ENCODE measurements at regions not wholly inside any gene's neighbourhood (a gene's known extent, or its start where the extent isn't known, plus 50 kb on each side); places are given as distances from the start of the nearest gene placed in this dataset.
A peak's percentile ranks its signal among the peaks of the same experiment; 100 is the strongest.
"Not testable (repeated sequence)": the region's sequence is repeated elsewhere in the genome, so short reads cannot be mapped to it uniquely, and the experiment has no call there.

DNA sequence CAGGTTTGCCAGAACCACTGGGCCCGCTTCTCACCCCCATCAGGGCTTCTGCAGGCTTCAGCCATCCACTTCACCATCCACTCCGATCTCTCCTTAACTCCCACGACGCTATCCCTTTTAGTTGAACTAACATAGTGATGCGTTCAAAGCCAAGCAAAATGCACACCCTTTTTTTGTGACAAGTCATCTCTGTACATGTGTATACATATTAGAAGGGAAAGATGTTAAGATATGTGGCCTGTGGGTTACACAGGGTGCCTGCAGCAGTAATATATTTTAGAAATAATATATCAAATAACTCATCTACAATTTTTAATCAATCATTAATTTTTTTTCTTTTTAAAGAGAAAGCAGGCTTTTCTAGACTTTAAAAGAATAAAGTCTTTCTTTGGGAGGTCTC is 114.6 kb downstream of the NBPF12 start:
- ChIA-PET CTCF (no interaction called here), POLR2A (no interaction called here)
- peaks cover 3% of the 10 kb centered on the region for H3K9me3 Mint-ChIP-seq
- peaks cover under 1% of the 10 kb centered on the region for H3K36me3 Mint-ChIP-seq
- intact Hi-C loops (cut with micrococcal nuclease), result no loop called here
- H3K4me3 Mint-ChIP-seq, result no peak overlapping the region
- no peak for DNase-seq
- peaks cover 2% of the 10 kb centered on the region for H3K27me3 Mint-ChIP-seq
- peaks cover 10% of the 10 kb centered on the region for H3K4me1 Mint-ChIP-seq (ENCODE audit: low read depth)
- no peak overlapping the region for H3K27ac Mint-ChIP-seq

DNA sequence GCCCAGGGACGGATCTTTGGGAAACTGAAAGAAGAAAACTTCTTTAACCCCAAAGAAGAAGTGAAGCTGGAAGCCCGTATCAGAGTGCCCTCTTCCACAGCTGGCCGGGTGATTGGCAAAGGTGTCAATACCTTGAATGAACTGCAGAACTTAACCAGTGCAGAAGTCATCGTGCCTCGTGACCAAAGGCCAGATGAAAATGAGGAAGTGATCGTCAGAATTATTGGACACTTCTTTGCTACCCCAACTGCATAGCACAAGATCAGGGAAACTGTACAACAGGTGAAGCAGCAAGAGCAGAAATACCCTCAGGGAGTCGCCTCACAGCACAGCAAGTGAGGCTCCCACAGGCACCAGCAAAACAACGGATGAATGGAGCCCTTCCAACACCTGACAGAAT is 114.0 kb downstream of the NBPF12 start:
- H3K36me3 Mint-ChIP-seq, result no peaks in the 10 kb centered on the region
- H3K9me3 Mint-ChIP-seq, result no peaks in the 10 kb centered on the region
- intact Hi-C loops (cut with micrococcal nuclease), result no loop called here
- no peak overlapping the region for H3K27ac Mint-ChIP-seq
- DNase-seq, result no peak
- H3K4me3 Mint-ChIP-seq, result no peak overlapping the region
- peaks cover 2% of the 10 kb centered on the region for H3K27me3 Mint-ChIP-seq
- CTCF ChIA-PET, result no interaction called here
- peaks cover 14% of the 10 kb centered on the region for H3K4me1 Mint-ChIP-seq (ENCODE audit: low read depth)
- POLR2A ChIA-PET, result no interaction called here

DNA sequence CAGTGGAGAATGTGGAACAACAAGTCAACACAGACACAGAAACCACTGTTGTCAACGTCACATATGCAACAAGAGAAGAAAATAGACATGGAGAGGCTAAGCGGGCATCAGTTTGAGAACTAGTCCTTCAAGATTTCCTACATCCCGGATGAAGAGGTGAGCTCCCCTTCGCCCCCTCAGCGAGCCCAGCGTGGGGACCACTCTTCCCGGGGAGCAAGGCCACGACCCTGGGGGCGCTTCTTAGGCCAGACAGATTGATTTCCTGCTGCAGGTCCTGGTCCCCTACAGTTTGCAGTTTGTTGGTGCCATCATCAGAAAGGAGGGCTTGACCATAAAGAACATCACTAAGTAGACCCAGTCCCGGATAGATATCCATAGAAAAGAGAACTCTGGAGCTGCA is 113.0 kb downstream of the NBPF12 start:
- ChIA-PET POLR2A (no interaction called here), CTCF (no interaction called here)
- no peak for DNase-seq
- H3K27me3 Mint-ChIP-seq, result peaks cover 2% of the 10 kb centered on the region
- H3K4me1 Mint-ChIP-seq (ENCODE audit: low read depth), result peaks cover 25% of the 10 kb centered on the region
- no peaks in the 10 kb centered on the region for H3K36me3 Mint-ChIP-seq
- intact Hi-C loops (cut with micrococcal nuclease), result no loop called here
- no peak overlapping the region for H3K4me3 Mint-ChIP-seq
- no peaks in the 10 kb centered on the region for H3K9me3 Mint-ChIP-seq
- H3K27ac Mint-ChIP-seq, result no peak overlapping the region

- no peaks in the 10 kb centered on the region for H3K36me3 Mint-ChIP-seq
- intact Hi-C loops (cut with micrococcal nuclease), result no loop called here
- no peak overlapping the region for H3K27ac Mint-ChIP-seq
These were observed 112.5 kb downstream of the NBPF12 start for GRCh38 chr1:147050654-147051053.

DNA sequence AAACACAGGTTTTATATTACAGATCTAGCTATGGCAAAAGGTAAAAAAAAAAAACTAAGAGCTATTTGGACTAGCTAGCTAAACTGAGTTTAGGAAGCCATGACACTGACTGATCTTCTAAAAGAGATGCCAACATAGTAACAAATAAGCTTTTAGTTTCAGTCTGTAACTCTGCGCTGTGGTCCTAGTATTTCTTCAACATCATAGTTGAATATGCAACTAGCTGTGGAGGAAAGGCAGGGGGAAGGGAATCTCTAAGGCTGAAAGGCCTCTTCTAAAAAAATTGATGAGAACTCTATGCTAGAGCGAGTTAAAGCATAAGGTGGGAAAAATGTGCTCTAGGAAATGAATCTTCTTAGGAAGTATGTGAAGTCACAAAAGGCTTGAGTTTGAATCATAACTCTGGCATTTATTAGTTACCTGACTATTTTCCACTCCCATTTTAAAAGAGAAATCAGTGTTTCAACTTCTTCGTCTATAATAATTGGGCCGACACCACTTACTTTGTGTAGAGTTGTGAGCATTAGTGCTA is 108.8 kb downstream of the NBPF12 start:
- Mint-ChIP-seq H3K4me1 (ENCODE audit: low read depth) (peaks cover 44% of the 10 kb centered on the region), H3K4me3 (peak overlapping the region; percentile 58), H3K27ac (peak overlapping the region; percentile 73)
- DNase-seq, CTCF ChIA-PET, H3K36me3 Mint-ChIP-seq, H3K9me3 Mint-ChIP-seq, H3K27me3 Mint-ChIP-seq: not testable (repeated sequence)
- intact Hi-C loops (cut with micrococcal nuclease), result loop anchor here (1.0 kb wide), 1 partner anchor 37 kb away; no protein-coding TSS in a partner anchor
- POLR2A ChIA-PET, result interaction anchor here (0.6 to 2.0 kb wide), 2 partner anchors 23 to 38 kb away, joined by 7 to 20 read pairs; no protein-coding TSS in a partner anchor

More at GRCh38 chr1:147050654-147051053, 112.5 kb downstream of the NBPF12 start:
- no peak overlapping the region for H3K4me3 Mint-ChIP-seq
- ChIA-PET POLR2A (no interaction called here), CTCF (no interaction called here)
- H3K9me3 Mint-ChIP-seq, result no peaks in the 10 kb centered on the region
- no peak for DNase-seq
- H3K27me3 Mint-ChIP-seq, result peaks cover 2% of the 10 kb centered on the region
- H3K4me1 Mint-ChIP-seq (ENCODE audit: low read depth), result peaks cover 29% of the 10 kb centered on the region

GRCh38 chr1:147046189-147046862 is 108.2 kb downstream of the NBPF12 start:
- intact Hi-C loops (cut with micrococcal nuclease), result loop anchor here (1.0 kb wide), 1 partner anchor 38 kb away; no protein-coding TSS in a partner anchor
- CTCF ChIA-PET, result interaction anchor here (0.6 kb wide), 1 partner anchor 1248 kb away, joined by 3 read pairs; no protein-coding TSS in a partner anchor
- DNase-seq, result no peak
- Mint-ChIP-seq H3K9me3 (no peaks in the 10 kb centered on the region), H3K36me3 (no peaks in the 10 kb centered on the region), H3K27ac (peak overlapping the region; percentile 73), H3K4me1 (ENCODE audit: low read depth) (peaks cover 44% of the 10 kb centered on the region), H3K27me3 (no peaks in the 10 kb centered on the region), H3K4me3 (peak overlapping the region; percentile 58)
- POLR2A ChIA-PET, result interaction anchor here (0.9 to 2.0 kb wide), 2 partner anchors 38 to 126 kb away, joined by 3 to 20 read pairs; partner anchors contain the start of gene PRKAB2
